ENCODE measurements at regions not wholly inside any gene's neighbourhood (a gene's known extent, or its start where the extent isn't known, plus 50 kb on each side); places are given as distances from the start of the nearest gene placed in this dataset.

GRCh38 chr4:107318078-107318477 is 282.0 kb upstream of the DKK2 start:
- no peak for DNase-seq (ENCODE audit: low read depth, low spot score)

- no peak for DNase-seq (ENCODE audit: low read depth, low spot score)
Measured at GRCh38 chr4:107317611-107318010, 281.5 kb upstream of the DKK2 start.

GRCh38 chr4:107315584-107315983 is 279.5 kb upstream of the DKK2 start:
- DNase-seq (ENCODE audit: low read depth, low spot score) = no peak

DNA sequence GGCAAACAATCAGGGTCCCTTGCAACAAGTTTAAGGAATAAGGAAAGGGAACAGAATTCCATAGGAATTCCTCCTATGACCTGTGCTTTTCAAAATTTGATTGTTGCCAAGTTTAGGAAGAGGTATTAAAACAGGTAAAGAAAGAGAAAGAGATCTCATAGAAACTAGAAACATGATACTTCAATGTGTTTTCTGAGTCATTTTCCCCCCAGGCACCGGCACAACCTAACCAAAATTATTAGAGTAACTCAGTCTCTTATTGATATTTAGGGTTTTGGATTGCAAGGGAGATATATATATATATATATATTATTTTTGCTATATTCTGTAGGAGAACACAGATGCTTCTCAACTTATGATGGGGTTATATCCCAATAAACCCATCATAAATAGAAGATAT is 278.0 kb upstream of the DKK2 start:
- no peak for DNase-seq (ENCODE audit: low read depth, low spot score)

DNA sequence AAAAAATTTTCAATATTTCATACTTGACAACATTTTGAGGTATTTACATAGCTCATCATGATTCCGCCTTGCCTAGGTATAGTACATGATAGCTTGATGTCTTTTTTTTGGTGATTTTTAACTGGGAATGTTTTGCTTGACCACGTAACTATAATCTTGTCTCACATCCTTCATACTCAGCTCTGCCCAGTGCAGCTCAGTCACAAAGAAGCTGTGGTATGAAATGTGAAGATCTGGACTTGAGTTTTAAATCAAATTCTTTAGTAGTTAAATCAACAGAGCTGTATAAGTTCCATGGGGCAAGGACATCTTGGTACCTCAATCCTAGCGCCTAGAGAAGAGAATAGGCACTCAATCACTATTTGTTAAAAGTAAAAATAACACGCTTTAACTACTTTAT is 276.3 kb upstream of the DKK2 start:
- DNase-seq (ENCODE audit: low read depth, low spot score) = no peak

- DNase-seq (ENCODE audit: low read depth, low spot score) = no peak
Measured at GRCh38 chr4:107304699-107305286, 268.7 kb upstream of the DKK2 start.

- no peak for DNase-seq (ENCODE audit: low read depth, low spot score)
Measured at GRCh38 chr4:107299646-107300045, 263.5 kb upstream of the DKK2 start.

- DNase-seq (ENCODE audit: low read depth, low spot score) = no peak
Measured at GRCh38 chr4:107292979-107293378, 256.9 kb upstream of the DKK2 start.

GRCh38 chr4:107283587-107284559 is 247.8 kb upstream of the DKK2 start:
- DNase-seq (ENCODE audit: low read depth, low spot score) = peak; percentile 17

GRCh38 chr4:107279733-107280132 is 243.6 kb upstream of the DKK2 start:
- no peak for DNase-seq (ENCODE audit: low read depth, low spot score)

DNA sequence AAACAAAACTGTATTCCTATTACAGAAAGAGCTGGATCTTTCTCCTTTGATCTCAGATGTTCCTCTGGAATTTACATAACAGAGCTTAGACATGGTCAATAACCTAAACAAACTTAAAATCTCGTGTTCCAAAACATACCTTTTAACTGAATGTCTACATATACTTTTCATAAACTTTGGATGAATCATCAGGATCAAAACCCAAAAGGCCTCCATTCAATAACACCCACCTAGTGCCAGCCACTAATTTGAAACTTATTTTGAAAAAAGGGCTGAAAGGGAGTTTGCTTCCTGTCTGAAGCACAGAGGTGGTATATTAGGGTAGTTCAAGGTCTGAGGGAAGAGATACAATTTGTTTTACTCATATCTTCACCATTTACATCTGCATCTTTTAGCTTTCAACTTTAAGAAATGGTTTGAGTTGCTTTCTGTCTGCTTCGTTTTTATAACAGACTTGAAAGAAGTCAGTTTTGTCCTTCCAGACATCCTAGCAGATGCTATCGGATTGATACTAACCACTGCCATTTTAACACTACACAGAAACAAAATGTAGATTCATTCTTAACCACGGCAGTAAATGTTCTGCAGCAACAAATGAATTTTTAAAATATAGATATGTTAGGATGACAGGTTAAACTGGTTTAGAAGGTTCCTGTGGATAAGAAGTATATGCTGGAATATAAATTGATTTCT is 242.8 kb upstream of the DKK2 start:
- DNase-seq (ENCODE audit: low read depth, low spot score) = no peak

DNA sequence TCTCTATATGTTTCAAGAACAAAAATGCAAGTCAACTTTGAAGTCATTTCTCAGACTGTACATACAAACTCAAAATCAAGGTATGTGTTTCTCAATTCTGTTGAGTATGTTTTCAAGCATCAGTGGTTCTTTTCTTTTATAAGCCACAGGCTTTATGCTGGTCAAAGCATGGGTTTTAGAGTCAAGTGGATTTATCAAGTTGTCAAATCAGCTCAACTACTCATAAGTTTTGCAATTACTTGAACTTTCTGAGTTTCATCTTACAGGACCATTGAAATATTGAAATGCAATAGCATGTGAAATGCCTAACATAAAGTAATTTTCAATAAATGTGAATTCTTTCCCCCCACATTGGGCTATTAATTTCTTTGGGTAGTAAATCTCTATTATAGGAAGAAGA is 239.9 kb upstream of the DKK2 start:
- DNase-seq (ENCODE audit: low read depth, low spot score) = no peak

DNA sequence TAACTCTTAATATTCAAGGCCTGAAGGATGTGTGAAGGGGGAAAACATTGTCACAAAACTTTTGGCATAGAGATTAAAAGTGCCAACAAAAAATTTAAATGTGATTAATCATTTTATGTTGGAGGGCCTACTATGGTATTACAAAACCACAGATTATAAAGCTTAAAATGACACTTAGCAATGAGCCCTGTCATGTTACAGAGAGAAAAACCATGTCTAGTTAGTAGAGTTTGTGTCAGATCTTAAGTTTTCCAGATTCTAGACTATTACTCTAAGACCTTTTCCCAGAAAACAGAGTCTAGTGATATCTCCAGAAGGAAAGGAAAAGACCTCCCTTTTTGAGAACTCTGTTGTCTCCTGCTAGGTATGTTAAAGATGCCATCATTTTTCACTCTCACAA is 239.1 kb upstream of the DKK2 start:
- no peak for DNase-seq (ENCODE audit: low read depth, low spot score)

- DNase-seq (ENCODE audit: low read depth, low spot score) = no peak
Measured at GRCh38 chr4:107270614-107271013, 234.5 kb upstream of the DKK2 start.

GRCh38 chr4:107269175-107269574 is 233.1 kb upstream of the DKK2 start:
- no peak for DNase-seq (ENCODE audit: low read depth, low spot score)

GRCh38 chr4:107265859-107266258 is 229.7 kb upstream of the DKK2 start:
- no peak for DNase-seq (ENCODE audit: low read depth, low spot score)

DNA sequence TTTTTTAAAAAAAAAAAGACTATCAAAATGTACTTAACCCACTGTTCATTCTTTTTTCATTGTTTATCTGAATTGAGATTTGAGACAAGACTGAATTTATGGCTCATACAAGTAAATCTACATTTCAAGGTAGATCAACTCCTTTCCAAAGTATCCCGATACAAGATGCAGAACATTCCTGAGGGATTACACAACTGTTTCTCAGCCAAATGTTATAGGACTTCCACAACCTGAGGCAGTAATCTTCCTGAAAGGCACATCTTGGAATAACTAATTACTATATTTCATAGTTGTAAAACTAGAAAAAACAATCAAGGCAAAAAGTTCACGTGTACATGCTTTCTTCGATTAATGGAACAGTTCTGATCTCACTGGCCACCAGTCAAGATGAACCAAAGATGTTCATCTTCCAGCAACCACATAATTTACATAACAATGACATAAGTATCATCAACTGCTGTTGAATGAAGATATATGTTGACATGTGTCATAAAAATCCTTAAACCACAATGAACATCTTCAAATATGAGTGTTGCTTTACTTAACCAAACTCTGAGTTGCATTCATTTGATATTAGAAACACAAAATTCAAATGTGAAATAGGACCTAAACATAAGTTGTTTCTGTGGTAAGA is 225.2 kb upstream of the DKK2 start:
- DNase-seq (ENCODE audit: low read depth, low spot score) = no peak

DNA sequence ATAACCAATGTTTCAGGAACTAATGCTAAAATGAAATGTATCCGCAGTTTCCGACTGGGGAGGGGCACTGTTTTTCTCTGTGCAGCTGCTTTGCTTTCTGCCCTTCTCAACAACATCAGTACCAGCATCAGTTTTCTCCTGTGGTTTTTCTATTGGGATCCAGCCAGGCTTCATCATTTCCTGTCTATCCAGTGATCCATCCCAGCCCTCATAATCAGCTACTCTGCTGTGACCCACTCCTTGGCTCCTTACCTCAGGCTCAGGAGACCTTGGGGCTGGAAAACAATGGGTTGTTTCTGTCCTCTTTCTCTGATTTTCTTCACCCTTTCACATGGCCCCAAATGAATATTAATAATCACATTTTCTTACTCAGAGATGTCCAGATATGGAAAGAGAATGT is 222.2 kb upstream of the DKK2 start:
- no peak for DNase-seq (ENCODE audit: low read depth, low spot score)

DNA sequence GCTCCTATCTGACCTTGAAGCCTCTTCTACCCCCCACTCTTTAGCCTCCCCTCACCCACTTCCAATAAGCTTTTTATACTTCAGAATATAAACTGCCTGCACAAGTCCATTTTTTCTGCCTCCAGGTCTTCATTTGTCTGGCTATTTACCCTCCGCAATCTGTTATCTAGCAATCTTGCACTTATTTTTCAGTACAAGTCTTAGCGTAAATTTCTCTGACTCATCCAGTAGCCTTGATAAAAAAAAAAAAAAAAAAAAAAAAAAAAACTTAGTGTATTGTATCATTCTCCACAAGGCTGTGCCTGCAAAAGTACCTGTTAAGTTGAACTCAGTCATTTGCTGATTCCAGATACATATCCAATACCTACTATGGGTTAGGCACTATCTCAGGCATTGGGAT is 219.5 kb upstream of the DKK2 start:
- DNase-seq (ENCODE audit: low read depth, low spot score) = no peak

DNA sequence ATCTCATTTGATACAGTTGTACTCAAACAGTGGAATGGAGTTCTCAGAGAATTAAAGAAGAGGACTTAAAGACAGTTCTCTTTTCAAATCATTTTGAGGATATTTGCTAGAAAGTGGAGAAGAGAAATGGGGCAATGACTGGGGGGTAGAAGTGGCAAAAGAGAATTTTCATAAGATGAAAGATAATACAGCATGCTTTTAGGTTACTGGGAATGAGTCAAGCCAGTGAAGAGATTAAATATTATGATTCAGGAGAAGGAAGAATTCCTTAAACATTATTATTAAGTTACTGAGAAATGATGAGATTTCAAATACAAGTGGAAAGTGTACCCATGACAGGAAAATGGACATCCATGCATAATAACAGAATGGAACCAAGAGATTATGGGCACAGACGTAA is 219.0 kb upstream of the DKK2 start:
- no peak for DNase-seq (ENCODE audit: low read depth, low spot score)

DNA sequence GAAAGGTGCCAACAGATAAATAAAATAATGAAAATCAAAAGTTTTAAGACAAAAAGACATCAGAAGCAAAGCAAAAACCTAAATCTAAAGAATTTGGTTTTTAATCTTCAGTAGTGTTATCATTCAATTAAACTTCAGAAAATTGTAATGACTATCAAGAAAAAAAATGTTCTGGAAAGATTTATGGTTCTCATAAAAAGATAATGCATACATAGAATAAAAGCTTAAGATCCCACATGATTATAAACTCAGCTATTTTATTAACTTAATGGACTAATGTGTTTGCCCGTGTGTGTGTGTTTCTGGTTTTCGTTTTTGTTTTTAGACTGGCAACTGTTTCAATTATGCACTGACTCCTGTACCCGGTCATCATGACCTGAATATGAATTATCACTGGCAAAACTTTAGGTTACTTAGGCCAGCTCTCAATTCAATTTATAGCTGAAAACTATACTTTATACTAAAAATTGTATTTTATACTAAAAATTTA is 217.5 kb upstream of the DKK2 start:
- DNase-seq (ENCODE audit: low read depth, low spot score) = no peak

DNA sequence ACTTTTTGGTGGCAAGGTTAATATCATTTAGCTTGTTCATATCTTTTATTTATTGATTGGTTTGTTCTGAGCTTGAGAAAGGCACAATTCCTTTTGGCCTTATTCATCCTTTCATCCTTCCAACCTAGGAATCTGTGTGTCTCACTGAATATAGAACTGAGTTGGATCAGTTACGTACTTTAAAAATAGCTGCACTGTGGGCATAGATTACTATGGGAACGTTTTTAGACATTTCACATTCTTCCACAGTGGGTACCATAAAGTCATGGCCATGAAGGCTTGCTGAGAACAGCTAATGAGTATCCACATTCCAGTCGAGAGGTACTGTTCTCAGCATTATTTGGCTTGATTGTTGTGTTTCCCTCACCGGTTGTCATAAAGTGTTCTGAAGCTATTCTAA is 217.0 kb upstream of the DKK2 start:
- no peak for DNase-seq (ENCODE audit: low read depth, low spot score)

Measured in ELF-1 (cell line).